ENCODE measurements at regions not wholly inside any gene's neighbourhood (a gene's known extent, or its start where the extent isn't known, plus 50 kb on each side); places are given as distances from the start of the nearest gene placed in this dataset.

DNA sequence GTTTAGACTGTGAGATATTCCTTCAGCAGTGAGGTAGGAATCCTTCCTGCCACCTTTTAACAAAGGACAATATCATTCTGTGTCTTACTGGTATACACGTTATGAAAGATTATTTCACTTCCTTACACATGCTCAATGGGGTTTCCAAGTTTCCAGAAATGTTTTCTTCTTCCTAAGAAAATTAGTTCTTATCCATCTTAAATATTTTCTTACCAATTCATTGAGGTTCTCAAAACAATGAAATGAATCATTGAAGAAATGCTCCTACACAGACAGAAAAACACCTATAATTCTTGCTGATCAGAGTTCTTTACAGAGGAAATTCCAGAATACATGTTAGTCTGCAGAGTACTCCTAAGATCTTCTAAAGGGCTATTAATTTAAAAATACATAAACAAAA lies 51.4 kb upstream of the SEC61G start:
- DNase-seq (ENCODE audit: low spot score) = no peak

- DNase-seq (ENCODE audit: low spot score) = peak; percentile 50
Measured at GRCh38 chr7:54811041-54811845, 52.2 kb upstream of the SEC61G start.

DNA sequence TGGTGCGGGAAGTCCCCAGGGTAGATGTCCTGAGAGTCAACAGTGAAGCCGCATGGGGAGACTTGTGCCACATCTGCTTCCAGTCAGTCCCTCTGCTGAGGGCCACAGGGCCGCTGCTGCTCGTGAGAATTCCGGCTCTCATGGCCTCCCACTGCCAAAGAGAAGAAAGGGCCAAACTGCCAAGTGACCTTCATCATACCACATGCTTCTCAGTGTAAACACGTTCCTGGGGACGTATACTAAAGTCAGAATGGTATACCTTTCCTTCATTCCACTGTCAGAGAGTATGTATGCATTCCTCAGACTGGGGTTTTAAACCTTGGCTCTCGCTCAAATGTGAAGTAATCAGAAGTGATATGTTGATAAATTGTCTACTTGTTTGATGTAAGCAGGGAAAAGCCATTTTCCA lies 52.8 kb upstream of the SEC61G start:
- DNase-seq (ENCODE audit: low spot score) = no peak

GRCh38 chr7:54812756-54813322 lies 53.8 kb upstream of the SEC61G start:
- no peak for DNase-seq (ENCODE audit: low spot score)

GRCh38 chr7:54813398-54813797 lies 54.4 kb upstream of the SEC61G start:
- no peak for DNase-seq (ENCODE audit: low spot score)

DNA sequence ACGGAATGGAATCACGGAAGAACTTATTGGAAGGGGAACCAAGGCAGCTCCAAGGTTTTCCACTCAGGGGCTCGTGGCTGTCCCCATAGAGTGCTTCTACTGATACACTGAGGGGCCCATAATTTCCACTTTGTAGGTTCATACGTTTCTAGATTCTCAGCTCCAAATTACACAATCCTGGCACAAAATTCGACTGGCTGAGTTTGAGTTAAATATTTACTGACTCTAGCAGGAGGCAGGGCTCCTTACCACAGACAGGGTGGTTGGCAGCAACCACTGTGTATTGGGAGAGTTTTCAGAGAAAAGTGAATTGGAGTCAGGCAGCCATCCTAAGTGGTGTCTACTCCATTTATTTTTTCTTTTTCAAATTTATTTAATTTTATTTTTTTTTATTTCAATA lies 55.4 kb upstream of the SEC61G start:
- DNase-seq (ENCODE audit: low spot score) = no peak

- DNase-seq (ENCODE audit: low spot score) = no peak
Measured at GRCh38 chr7:54817152-54817551, 58.1 kb upstream of the SEC61G start.

GRCh38 chr7:54823776-54824175 lies 64.8 kb upstream of the SEC61G start:
- no peak for DNase-seq (ENCODE audit: low spot score)

GRCh38 chr7:54824655-54825054 lies 65.6 kb upstream of the SEC61G start:
- DNase-seq (ENCODE audit: low spot score) = no peak

DNA sequence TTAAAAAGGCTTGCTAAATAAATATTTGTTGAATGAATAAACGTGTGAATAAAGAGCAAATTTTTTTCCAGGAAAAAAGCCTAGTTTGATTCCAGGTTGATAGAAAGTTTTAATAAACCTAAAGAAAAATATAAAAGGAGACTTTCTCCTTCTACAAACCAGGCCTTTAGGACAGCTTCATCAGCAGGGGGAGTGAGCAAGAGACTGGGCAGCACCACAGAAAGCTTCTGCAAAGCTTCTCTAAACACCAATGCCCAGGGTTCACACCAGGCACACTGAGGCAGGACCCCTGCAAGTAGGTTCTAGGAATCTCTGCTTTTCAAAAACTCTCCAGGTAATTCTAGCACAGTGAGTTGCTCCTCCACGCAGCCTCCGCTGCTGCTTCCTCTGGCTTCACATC lies 66.4 kb upstream of the SEC61G start:
- DNase-seq (ENCODE audit: low spot score) = no peak

DNA sequence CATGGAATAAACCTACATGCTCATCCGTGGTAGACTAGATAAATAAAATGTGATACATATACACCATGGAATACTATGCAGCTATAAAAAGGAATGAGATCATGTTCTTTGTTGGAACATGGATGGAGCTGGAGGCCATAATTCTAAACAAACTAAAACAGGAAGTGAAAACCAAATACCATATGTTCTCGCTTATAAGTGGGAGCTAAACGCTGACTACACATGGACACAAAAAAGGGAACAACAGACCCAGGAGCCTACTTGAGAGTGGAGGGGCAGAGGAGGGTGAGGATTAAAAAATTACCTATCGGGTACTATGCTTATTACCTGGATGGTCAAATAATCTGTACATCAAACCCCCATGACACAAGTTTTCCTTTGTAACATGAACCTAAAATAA lies 68.7 kb upstream of the SEC61G start:
- no peak for DNase-seq (ENCODE audit: low spot score)

DNA sequence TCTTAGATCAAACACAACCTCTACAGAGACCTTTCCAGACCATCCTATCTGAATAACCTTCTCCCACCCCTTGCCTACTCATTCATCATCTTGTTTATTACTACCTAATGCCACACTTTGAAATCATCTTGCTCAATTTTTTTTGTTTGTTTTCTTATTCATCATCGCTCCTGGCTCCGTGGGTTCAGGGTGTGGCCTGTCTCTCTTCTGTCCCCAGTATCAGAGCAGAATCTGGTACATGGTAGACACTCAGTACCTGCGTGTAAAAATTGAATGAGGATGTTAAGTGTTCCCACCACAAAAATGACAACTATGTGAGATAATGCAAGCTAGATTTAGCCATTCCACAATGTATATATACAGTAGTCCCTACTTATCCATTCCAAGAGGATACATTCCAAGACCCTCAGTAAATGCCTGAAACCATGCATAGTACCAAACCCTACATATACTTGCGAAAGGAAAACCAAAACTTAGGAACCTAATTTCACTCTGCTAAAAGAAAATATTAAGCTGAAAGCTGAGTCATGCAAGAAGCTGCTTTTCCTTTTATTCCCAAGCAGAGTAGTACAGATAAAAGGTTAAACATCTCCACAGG lies 72.1 kb upstream of the SEC61G start:
- DNase-seq (ENCODE audit: low spot score) = no peak

GRCh38 chr7:54831644-54832095 lies 72.7 kb upstream of the SEC61G start:
- DNase-seq (ENCODE audit: low spot score) = no peak

GRCh38 chr7:54833001-54833467 lies 74.0 kb upstream of the SEC61G start:
- no peak for DNase-seq (ENCODE audit: low spot score)

DNA sequence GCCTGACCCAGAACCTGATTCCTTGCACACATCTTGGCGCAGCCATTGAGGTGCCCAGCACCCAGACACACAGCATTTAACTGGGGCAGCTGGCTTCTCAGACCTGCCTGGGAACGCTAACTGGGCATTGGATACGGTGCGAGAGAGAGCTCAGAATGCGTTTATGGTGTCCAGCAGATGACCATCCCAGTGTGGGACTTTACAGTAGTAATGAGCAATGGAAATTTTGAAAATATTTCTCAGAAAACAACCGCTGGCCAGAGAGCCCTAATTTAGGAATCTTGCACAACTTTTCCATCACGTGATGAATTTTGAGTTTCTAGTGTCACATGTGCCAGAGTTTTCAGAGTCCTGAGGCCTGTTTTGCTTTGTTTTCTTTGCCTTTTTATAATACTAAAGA lies 78.2 kb upstream of the SEC61G start:
- DNase-seq (ENCODE audit: low spot score) = no peak

DNA sequence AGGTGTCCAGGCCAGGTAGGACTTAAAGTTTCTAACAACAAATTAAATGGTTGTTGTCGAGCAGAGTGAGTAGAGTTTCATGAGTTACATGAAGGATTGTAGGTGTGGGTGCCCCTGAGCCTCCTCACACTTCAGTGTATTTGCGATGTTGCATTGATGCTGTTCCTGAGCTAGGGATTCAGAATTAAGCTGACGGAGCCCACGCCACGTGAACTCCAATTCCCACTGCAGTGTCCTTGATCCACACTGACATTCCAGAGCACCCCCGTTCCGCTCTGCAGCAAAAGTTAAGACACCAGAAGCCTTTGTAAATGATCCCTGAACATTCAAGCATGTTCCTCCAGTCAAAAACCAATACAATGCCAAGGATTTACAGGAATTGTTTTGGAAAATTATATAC lies 78.8 kb upstream of the SEC61G start:
- no peak for DNase-seq (ENCODE audit: low spot score)

- DNase-seq (ENCODE audit: low spot score) = no peak
Measured at GRCh38 chr7:54838175-54838910, 79.3 kb upstream of the SEC61G start.

DNA sequence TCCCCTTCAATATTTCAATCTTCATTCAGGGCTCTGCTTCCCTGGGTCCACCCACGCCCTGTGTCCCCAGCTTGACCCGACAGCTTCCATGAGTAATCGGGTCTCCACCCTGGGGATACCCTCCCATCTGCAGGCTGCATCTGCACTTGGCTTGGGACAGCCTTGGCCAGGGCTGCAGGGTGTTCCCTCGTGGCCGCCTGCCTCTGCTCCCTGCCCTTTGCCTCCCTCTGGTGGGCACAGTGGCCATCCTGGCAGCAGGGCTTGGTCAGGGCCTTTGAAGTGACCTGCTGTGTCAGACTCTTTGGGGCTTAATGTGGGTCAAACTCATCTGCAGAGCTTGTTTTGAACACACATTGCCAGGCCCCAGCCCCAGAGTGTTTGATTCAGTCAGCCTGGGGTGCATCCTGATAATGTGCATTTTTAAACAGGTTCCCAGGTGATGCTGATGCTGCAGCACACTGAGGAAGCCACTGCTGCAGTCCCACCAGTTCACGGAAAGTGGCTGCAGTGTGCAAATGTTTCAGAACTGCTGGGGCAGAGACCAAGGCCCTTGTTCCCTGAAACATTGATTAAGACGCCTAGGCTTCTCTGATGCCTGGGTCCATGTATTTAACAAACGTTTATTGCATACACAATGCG lies 80.7 kb upstream of the SEC61G start:
- DNase-seq (ENCODE audit: low spot score) = peak; percentile 67

DNA sequence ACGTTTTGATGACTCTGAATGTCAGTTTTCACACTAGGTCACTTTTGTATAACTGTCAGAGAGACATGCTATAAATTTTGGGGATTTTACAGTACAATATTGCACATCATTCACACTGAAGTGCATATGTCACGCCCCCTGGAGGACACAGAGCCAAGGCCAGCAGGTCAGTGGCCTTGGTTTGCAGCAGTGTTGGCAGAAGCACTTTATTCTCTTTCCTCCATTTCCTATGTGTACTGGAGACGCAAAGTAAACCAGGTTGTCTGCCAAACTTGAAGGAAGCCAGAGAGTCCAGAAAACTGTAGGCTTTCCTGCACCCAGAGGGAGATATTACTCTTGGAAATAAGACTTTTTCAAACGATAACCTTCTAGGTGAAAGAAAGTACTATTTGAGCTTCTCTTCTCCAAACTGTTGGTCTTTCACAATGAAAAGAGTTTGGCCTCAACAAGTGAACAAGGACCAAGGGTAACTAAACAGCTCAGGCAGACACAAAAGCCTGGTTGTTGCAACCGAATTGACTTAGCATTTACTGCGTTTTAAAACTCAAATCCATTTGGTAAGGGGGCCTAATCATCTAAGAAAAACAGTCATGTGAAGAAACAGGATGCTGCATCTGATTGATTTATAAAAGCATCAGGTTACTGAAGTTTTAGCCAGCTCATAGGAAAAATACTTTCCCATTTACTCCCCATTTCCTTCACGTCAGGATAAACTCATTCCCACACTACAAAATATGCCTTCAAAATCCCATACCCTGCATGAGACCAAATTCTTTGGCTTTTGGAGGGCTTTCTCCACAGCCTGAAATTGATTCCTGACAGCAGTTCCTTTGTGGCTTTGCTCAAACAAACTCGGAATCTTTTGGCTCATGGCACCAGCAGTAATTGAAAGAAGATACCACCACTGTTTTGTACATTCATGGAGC lies 83.0 kb upstream of the SEC61G start:
- peak; percentile 24 for DNase-seq (ENCODE audit: low spot score)

DNA sequence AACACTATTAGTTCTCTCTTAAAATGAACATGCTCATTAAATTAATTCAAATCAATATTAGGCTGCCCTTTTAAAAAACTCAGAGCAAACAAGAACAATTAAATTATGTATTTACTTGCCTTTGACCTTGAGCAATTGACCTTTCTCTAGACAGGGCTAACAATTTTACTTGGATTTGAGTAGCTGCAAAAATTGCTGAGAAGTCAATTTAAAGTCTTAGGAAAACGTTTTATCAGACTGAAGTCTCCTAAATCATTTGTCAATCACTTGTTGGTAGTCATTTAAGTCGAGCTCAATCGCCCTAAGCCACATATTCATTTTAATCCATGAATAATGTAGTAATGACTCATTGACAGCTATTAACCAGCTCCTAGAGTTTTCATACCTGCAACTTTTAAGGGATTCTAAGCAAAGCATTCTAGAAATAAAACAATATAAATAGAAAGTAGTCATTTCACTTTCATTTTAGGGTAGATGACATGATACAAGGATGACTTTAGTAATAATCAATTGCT lies 84.9 kb upstream of the SEC61G start:
- no peak for DNase-seq (ENCODE audit: low spot score)

DNA sequence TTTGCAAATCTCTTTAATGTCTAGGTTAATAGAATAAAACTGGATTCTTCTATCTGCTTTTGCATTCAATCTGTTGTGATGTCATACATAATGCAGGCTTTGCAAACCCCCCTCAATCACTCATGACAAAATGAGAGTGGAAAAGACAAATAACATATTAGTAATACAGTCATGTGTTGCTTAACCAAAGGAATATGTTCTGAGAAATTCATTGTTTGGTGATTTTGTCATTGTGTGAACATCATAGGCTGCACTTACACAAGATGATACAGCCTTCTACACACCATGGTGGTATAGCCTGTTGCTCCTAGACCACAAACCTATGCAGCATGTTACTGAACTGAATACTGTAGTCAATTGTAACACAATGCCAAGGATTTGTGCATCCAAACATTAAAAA lies 87.3 kb upstream of the SEC61G start:
- no peak for DNase-seq (ENCODE audit: low spot score)

Measured in kidney capillary endothelial cell (primary cell).